Testis (tissue), 2 donors: ENCODE measurements at regions not wholly inside any gene's neighbourhood (a gene's known extent, or its start where the extent isn't known, plus 50 kb on each side); places are given as distances from the start of the nearest gene placed in this dataset.

ENCODE experiments used
- CTCF ChIP-seq, 3 experiments: fragments of 450-650 bp in 2 of 3; fragments of 200-600 bp in 1 of 3; sonication (generic) in 1 of 3; IDR thresholded peaks; one replicate each; pipeline ENCODE4 v1.5.1; 2016 to 2019; ENCODE audit warnings: antibody characterized with exemption in 3 of 3, mild to moderate bottlenecking in 2 of 3, moderate library complexity in 1 of 3
- POLR2A ChIP-seq: fragments of 450-650 bp; IDR thresholded peaks from one replicate; pipeline ENCODE4 v1.6.1; 2017; ENCODE audit warnings: antibody characterized with exemption, mild to moderate bottlenecking, moderate library complexity

- TF ChIP-seq CTCF (IDR thresholded peaks at IDR 0.05) (no peak), POLR2A (no peak)
These were observed 591.8 kb downstream of the TFAP2B start for GRCh38 chr6:51410453-51410852.
